Peyer's patch (tissue), 4 donors: ENCODE measurements at regions not wholly inside any gene's neighbourhood (a gene's known extent, or its start where the extent isn't known, plus 50 kb on each side); places are given as distances from the start of the nearest gene placed in this dataset.

Source experiments
- DNase-seq, 3 donors: peaks; one replicate each; pipeline ENCODE4 v3.0.0-alpha.2; 2017 to 2019
- H3K27ac ChIP-seq, 4 donors: fragments of 200-600 bp; sonication (generic); one replicate each; pipeline ENCODE4 v1.5.1; 2016 to 2019
- H3K27me3 ChIP-seq, 2 donors: fragments of 200-600 bp; sonication (generic); one replicate each; pipeline ENCODE4 v1.5.1; 2019
- H3K36me3 ChIP-seq, 3 donors: fragments of 200-600 bp; sonication (generic); one replicate each; pipeline ENCODE4 v1.5.1; 2016 to 2019
- H3K4me1 ChIP-seq, 4 donors: fragments of 200-600 bp; sonication (generic); one replicate each; pipeline ENCODE4 v1.5.1; 2016 to 2019
- H3K4me3 ChIP-seq, 4 donors: fragments of 200-600 bp; sonication (generic); 1 replicate in 3 of 4; 2 replicates in 1 of 4; pipeline ENCODE4 v1.5.1; 2016 to 2019; ENCODE audit warnings: mild to moderate bottlenecking in 1 of 4
- H3K9me3 ChIP-seq, 4 donors: fragments of 200-600 bp; sonication (generic); one replicate each; pipeline ENCODE4 v1.5.1; 2016 to 2019; ENCODE audit warnings: mild to moderate bottlenecking in 1 of 4
- POLR2A ChIP-seq, 2 donors: fragments of 450-650 bp; IDR thresholded peaks; one replicate each; pipeline ENCODE4 v1.5.1; 2017; ENCODE audit warnings: antibody characterized with exemption in 2 of 2, mild to moderate bottlenecking in 2 of 2, moderate library complexity in 2 of 2
- TF ChIP-seq, protein P1 (sequence below), 6 experiments: fragments of 450-650 bp in 4 of 6; fragments of 200-600 bp in 2 of 6; sonication (generic) in 1 of 6; IDR thresholded peaks; one replicate each; pipeline ENCODE4 v1.5.1; 2017 to 2019; ENCODE audit warnings: antibody characterized with exemption in 6 of 6, mild to moderate bottlenecking in 3 of 6, moderate library complexity in 1 of 6

DNA sequence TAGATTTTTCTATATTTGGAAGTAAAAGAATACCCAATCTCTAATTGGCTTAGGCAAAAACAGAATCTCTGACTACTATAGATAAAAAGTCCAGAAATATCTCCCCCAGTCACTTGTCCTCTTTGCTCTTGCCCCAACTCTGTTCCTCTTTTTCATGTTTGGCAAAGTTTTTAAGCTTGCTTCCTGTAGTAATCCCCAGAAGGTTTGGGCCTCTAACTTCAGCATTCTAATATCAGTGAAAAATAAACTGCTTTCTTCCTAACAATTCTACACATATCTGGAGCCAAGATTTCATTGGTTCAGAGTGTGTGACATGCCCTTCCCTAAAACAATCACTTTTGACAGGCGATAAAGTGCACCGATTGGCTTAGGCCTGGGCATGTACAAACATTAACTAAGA, 1680.3 kb downstream of the MAT2B start:
- TF ChIP-seq, protein P1, sequence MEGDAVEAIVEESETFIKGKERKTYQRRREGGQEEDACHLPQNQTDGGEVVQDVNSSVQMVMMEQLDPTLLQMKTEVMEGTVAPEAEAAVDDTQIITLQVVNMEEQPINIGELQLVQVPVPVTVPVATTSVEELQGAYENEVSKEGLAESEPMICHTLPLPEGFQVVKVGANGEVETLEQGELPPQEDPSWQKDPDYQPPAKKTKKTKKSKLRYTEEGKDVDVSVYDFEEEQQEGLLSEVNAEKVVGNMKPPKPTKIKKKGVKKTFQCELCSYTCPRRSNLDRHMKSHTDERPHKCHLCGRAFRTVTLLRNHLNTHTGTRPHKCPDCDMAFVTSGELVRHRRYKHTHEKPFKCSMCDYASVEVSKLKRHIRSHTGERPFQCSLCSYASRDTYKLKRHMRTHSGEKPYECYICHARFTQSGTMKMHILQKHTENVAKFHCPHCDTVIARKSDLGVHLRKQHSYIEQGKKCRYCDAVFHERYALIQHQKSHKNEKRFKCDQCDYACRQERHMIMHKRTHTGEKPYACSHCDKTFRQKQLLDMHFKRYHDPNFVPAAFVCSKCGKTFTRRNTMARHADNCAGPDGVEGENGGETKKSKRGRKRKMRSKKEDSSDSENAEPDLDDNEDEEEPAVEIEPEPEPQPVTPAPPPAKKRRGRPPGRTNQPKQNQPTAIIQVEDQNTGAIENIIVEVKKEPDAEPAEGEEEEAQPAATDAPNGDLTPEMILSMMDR (IDR thresholded peaks at IDR 0.05) = no peak
- TF ChIP-seq POLR2A (IDR thresholded peaks at IDR 0.05) = no peak
- no peaks in the 10 kb centered on the region for H3K27me3 ChIP-seq
- H3K4me3 ChIP-seq = no peak overlapping the region
- H3K9me3 ChIP-seq = peaks cover 0 to 6% (median 0%) of the 10 kb centered on the region in 4 donors
- no peaks in the 10 kb centered on the region for H3K36me3 ChIP-seq
- DNase-seq = no peak
- no peak overlapping the region for H3K27ac ChIP-seq
- no peaks in the 10 kb centered on the region for H3K4me1 ChIP-seq

DNA sequence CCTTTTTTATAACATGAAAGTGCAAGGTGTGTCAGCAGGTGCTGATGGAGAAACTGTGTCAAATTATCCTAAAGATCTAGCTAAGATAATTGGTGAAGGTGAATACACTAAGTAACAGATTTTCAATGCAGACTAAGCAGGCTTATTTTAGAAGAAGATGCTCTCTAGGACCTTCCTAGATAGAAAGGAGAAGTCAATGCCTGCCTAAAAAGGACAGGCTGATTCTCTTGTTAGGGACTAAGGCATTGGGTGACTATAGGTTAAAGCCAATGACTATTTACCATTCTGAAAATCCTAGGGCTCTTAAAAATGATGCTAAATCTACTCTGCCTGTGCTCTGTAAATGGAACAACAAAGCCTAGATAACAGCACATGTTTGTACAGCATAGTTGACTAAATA, 1682.4 kb downstream of the MAT2B start:
- no peak overlapping the region for H3K4me3 ChIP-seq
- no peaks in the 10 kb centered on the region for H3K4me1 ChIP-seq
- TF ChIP-seq, protein P1 (IDR thresholded peaks at IDR 0.05) = no peak
- no peak for TF ChIP-seq POLR2A (IDR thresholded peaks at IDR 0.05)
- H3K36me3 ChIP-seq = no peaks in the 10 kb centered on the region
- no peak overlapping the region for H3K27ac ChIP-seq
- peaks cover 0 to 6% (median 0%) of the 10 kb centered on the region in 4 donors for H3K9me3 ChIP-seq
- H3K27me3 ChIP-seq = no peaks in the 10 kb centered on the region
- no peak for DNase-seq

DNA sequence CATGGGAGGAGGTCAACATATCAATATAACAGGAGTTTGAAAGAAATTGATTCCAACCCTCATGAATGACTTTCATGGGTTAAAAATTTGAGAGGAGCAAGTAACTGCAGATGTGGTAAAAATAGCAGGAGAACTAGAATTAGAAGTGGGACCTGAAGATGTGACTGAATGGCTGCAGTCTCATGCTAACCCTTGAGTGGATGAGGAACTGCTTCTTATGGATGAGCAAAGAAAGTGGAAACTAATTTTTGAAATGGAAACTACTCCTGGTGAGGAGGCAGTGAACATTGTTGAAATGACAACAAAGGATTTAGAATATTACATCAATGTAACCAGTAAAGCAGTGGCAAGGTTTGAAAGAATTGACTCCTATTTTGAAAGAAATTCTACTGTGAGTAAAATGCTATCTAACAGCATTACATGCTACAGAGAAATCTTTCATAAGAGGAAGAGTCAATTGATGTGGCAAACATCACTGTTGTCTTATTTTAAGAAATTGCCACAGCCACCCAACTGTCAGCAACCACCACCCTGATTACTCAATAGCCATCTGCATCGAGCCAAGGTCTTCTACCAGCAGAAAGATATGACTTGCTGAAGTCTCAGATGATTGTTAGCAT, 1683.2 kb downstream of the MAT2B start:
- H3K36me3 ChIP-seq = no peaks in the 10 kb centered on the region
- H3K4me1 ChIP-seq = no peaks in the 10 kb centered on the region
- H3K9me3 ChIP-seq = peaks cover 0 to 6% (median 0%) of the 10 kb centered on the region in 4 donors
- TF ChIP-seq POLR2A (IDR thresholded peaks at IDR 0.05) = no peak
- TF ChIP-seq, protein P1 (IDR thresholded peaks at IDR 0.05) = no peak
- DNase-seq = no peak
- H3K27me3 ChIP-seq = no peaks in the 10 kb centered on the region
- H3K27ac ChIP-seq = no peak overlapping the region
- no peak overlapping the region for H3K4me3 ChIP-seq

DNA sequence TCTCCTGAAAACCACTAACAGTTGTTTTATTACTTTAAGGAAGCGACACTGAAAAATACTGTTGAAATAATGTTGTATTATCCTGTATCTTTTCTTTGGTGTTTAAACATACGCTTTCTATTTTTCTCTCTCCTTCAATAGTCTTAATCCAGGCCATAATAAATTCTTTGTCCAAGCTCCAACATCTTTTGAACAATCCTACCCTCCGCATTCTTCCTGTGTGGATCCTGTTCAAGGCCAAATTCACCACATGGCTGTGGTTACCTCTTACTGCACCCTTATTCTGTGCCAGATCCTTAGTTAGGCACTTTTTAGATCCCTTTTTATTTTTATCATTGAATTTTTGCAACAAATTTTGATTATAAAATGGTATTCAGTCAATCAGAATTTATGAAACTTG, 1691.5 kb downstream of the MAT2B start:
- H3K27me3 ChIP-seq = no peaks in the 10 kb centered on the region
- no peaks in the 10 kb centered on the region for H3K36me3 ChIP-seq
- TF ChIP-seq, protein P1 (IDR thresholded peaks at IDR 0.05) = no peak
- no peak for TF ChIP-seq POLR2A (IDR thresholded peaks at IDR 0.05)
- H3K27ac ChIP-seq = no peak overlapping the region
- DNase-seq = no peak
- H3K4me3 ChIP-seq = no peak overlapping the region
- H3K9me3 ChIP-seq = no peaks in the 10 kb centered on the region
- no peaks in the 10 kb centered on the region for H3K4me1 ChIP-seq

DNA sequence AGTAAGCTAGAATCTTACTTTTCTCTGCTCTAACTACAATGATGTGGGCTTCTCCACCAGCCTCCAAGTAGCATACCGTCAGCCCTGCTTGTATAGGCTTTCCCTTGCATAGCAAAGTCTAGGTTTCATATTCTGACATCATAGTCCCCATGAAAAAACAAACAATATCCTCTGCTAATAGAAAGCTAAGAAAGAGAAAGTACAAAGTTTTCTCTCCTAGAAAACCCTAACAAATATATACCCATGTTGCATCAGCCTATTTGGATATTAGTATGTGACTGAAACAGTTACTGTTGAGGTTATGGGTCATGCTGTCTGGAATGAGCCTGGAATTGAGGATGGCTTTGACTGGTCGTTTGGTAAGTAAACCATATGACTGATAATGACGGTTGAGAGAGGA, 1696.0 kb downstream of the MAT2B start:
- Histone ChIP-seq H3K4me1 (no peaks in the 10 kb centered on the region), H3K27ac (no peak overlapping the region), H3K36me3 (no peaks in the 10 kb centered on the region), H3K27me3 (no peaks in the 10 kb centered on the region), H3K9me3 (no peaks in the 10 kb centered on the region), H3K4me3 (no peak overlapping the region)
- TF ChIP-seq POLR2A (IDR thresholded peaks at IDR 0.05) = no peak
- TF ChIP-seq, protein P1 (IDR thresholded peaks at IDR 0.05) = no peak
- DNase-seq = no peak
